ENCODE measurements at regions not wholly inside any gene's neighbourhood (a gene's known extent, or its start where the extent isn't known, plus 50 kb on each side); places are given as distances from the start of the nearest gene placed in this dataset.
"Not testable (repeated sequence)": the region's sequence is repeated elsewhere in the genome, so short reads cannot be mapped to it uniquely, and the experiment has no call there.

GRCh38 chr21:35201799-35202198 is 152.7 kb upstream of the RUNX1 start:
- no peak for DNase-seq (ENCODE audit: low spot score)

DNA sequence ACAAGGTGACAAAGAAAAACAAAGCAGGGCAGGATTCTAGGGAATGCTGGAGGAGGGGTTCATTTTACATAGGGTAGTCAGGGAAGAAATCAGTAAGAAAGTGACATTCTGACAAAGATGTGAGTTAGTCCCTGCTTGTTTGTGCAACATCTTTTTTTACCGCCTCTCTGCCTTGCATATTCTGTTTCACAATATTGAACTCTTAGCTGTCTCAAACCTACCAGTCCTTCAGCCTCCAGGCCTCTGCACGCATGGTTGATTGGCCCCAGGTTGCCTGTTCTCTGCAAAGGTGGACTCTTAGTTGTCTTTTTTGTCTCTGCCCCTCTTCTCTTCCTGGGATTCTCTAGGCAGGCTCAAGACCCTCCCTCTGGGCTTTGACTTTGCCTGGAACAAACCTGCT is 152.2 kb upstream of the RUNX1 start:
- no peak for DNase-seq (ENCODE audit: low spot score)

- no peak for DNase-seq (ENCODE audit: low spot score)
These were observed 150.6 kb upstream of the RUNX1 start for GRCh38 chr21:35199733-35200015.

DNA sequence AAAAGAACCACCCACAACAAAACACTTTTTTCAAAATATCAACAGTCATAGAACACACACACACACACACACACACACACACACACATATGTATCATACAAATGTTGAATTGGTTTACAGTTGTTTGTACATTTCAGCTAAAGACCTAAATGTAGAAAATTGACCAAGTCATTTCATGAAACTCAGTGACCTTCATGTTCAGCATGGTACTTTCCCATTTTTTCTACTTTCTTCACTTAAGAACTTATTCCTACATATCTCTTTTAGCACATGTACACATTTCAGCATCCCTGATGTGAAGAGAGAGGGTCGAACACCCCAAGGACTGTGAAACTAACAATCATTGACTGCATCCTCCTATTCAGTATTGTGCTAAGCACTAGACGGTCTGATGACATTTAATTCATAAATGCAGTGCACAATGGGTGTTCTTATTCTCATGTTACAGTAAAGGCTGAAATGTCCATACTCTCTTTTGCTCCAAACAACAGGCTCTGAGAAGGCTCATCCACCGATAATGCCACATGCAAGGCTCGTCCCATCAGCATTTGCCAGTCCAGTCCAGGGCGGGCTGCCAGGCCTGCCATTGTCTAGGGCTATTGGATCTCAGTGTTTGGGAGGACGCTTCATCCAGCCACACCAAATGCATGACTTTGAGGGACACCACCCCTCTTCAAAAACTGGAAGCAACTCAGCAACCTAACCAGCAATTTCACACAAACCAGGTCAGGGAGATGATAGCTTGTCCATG is 150.1 kb upstream of the RUNX1 start:
- DNase-seq (ENCODE audit: low spot score), result no peak

DNA sequence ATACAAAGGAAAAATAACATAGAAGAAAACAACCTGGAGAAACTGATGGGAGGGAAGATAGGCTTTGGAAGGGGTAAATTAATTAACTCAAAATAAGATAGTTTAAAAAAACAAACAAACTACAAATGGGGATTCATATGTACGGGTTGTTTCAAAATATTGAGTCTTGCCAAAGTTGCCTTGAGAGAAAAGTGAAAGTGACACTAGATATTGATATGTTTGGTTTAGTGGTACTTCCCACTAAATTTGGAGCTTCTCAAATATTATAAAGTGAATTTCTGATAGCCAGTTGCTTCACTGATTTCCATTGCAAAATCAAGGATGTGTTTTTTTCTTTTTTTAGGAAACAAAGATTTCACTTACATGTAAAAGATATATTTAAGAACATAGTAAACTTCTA is 149.5 kb upstream of the RUNX1 start:
- no peak for DNase-seq (ENCODE audit: low spot score)

DNA sequence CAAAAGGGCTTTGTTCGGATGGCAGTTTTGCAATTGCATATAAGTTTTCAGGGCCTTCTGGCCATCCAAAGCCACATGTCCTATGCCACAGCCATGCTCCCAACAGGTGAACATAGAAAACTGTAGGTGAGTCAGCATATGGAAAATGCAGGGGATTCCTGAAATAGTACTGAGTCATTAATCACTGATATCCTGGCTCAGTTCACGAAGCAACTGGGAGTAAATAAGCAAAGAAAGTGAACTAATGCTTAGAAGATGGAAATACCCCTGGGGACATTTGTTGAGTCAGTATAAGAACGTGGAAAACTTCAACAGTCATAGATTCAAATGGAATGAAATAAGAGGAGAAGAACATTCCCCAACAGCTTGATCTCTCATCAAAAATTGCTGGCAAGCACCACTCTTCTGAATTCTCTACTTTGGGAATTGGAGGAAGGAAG is 148.9 kb upstream of the RUNX1 start:
- peak; percentile 76 for DNase-seq (ENCODE audit: low spot score)

GRCh38 chr21:35197191-35197590 is 148.1 kb upstream of the RUNX1 start:
- no peak for DNase-seq (ENCODE audit: low spot score)

DNA sequence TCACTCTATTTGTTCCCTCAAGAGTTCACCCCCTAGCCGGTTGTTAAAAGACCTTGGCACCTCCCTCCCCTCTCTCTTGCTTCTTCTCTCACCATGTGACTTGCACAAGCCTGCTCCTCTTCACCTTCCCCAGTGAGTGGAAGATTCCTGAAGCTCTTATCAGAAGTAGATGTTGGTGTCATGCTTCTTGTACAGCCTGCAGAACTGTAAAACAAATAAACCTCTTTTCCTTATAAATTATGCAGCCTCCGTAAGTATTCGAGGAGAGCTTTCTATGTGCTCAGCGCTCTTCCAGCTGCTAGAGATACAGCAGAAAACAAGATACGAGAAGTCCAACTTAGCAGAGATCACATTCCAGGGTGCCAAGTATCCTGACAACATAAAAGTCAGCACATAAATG is 147.0 kb upstream of the RUNX1 start:
- no peak for DNase-seq (ENCODE audit: low spot score)

GRCh38 chr21:35195232-35195631 is 146.1 kb upstream of the RUNX1 start:
- DNase-seq (ENCODE audit: low spot score), result no peak

- DNase-seq (ENCODE audit: low spot score), result no peak
These were observed 142.7 kb upstream of the RUNX1 start for GRCh38 chr21:35191754-35192153.

- DNase-seq (ENCODE audit: low spot score), result no peak
These were observed 142.0 kb upstream of the RUNX1 start for GRCh38 chr21:35191128-35191527.

DNA sequence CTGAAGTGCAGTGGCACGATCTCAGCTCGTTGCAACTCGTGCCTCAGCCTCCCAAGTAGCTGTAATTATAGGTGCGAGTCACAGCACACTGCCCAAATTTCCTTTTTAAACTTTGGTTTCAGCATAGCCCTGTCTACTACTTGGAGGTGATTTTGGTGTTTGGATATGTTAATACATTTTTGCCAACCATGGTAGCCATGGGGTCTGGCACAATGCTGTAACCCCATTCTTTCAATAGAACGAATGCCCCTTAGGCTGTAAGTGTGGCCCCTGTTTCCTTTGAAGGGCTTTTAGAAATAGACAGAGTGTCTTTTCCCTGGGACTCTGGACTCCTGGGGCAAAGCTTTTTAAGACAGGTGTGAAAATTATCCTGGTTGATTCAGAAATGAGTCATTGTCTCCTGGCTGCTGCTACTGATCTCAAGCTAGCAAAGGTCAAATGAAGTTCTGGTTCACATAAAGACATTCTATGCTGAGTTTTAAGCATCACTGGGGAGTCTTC is 141.1 kb upstream of the RUNX1 start:
- no peak for DNase-seq (ENCODE audit: low spot score)

DNA sequence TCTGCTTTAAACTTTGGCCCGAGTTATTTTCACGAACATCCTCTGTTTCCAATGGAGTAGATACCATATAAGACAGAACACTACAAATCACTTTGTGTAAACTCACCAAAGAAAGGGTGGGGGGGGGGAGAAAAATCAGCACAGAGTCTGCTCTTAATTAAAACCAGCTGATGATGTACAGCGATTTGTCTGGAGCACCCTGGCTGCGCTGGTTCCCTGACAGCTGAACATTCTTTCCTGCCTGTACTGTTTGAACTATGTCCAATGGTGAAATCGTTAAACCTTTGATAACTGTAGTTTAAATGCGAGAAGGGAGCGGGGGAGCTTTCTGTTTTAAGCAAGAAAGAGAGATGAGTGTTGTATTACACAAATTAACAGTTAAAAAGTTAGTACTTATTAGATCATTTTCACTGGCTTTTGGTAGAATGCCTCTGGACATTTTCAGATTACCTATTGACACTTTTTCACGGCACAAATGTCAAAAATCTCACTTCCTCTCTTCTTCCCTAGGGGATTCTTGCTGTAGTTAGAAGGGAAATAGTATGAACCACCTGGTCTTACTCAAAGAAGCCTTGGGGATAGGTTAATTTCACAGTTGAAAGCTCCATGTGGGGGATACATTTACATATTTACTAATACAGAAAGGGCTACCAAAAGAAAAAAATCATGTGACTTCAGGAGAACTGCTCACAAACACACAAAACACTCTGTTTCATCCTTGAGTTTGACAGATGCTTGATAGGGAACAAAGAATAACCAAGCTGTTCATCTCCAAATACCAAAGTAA is 140.2 kb upstream of the RUNX1 start:
- peak; percentile 80 for DNase-seq (ENCODE audit: low spot score)

- DNase-seq (ENCODE audit: low spot score), result not testable (repeated sequence)
These were observed 134.3 kb upstream of the RUNX1 start for GRCh38 chr21:35183389-35183788.

- peak; percentile 53 for DNase-seq (ENCODE audit: low spot score)
These were observed 131.0 kb upstream of the RUNX1 start for GRCh38 chr21:35179990-35180540.

DNA sequence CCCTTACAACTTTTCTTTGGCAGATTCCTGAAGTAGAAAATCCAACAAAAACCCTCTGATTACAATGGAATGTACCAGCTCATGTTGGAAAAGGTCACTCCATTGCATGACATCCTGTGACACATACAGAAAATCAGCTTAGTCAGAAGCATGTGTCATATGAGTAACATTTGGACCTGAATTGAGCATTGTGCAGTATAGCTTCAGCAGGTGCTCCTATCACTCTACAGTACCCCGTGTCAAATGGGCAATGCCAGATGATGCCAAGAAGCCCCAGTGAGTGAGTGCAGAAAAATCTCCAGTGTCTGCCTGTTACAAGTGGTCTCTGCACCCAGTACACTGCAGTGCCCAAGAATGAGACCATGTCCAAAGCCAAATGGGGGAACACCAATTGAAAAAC is 129.7 kb upstream of the RUNX1 start:
- DNase-seq (ENCODE audit: low spot score), result peak; percentile 49

DNA sequence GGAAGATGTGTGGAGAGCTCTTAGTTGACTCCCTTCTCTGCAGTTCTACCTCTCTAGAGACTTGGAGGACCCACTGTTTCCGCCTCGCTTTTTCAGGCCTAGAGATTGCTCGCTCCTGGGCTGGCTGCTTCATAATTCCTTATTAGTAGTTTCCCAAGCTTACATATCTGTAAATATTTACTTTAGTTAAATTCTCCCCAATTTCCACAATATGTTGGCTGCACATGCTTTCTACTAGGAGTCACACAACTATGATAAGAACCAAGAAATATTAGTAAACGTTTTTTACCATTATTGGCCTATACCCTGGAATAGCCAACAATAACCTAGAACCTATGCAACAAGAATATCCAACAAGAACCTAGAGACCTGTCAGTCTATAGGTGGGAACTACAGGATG is 129.0 kb upstream of the RUNX1 start:
- no peak for DNase-seq (ENCODE audit: low spot score)

GRCh38 chr21:35172231-35172630 is 123.1 kb upstream of the RUNX1 start:
- DNase-seq (ENCODE audit: low spot score), result no peak

- DNase-seq (ENCODE audit: low spot score), result no peak
These were observed 122.3 kb upstream of the RUNX1 start for GRCh38 chr21:35171385-35171784.

DNA sequence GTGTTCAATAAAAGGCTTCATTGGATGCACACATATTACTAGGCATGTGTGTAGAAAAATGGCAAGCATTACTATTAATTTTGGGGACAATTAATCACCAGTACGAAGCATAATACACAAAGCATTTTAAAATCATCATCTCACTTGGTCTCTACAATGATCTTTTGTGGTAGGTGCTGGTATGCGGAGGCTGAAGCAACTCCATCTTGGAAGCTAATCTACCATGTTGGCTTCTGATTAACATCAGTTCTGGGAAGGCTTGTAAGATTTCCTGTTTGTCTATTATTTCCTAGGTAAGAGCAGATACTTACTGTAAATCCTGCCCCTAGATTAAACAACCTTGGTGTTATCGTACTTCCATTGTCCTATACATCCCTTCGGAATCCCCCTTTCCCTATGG is 121.7 kb upstream of the RUNX1 start:
- no peak for DNase-seq (ENCODE audit: low spot score)

DNA sequence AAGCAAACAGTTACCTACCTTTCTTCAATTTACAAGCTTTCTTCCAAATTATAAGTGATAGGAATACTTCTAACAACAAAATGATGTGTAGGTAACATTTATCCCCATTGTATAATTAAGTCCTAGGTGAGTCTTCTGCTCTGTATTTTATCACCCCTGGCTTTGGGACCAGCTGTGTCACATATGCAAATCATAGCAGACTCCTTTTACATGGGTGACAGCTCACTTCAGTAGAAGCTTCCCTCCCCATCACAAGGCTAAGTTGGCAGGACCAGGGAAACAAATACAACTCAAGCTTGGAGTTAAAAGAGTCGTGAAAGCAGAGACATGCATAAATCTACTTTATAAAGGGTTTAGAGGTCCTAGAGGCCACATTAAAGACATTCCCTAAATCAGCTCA is 121.1 kb upstream of the RUNX1 start:
- DNase-seq (ENCODE audit: low spot score), result no peak

DNA sequence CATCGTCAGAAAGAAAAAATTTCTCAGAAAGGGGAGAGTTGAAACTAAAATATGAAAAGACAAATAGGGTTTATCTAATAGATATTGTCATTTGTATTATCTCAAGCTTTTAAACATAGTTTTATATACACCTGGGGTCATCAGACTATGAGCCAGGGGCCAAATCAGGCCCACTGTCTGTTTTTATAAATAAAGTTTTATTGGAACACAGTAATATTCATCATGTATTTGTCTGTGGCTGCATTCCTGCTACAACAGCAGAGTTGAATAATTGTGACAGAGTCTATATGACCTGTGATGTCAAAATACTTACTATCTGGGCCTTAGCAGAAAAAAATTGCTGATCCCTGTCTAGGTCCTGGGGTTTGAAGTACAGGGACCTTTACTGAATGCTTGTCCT is 120.5 kb upstream of the RUNX1 start:
- no peak for DNase-seq (ENCODE audit: low spot score)

- no peak for DNase-seq (ENCODE audit: low spot score)
These were observed 119.6 kb upstream of the RUNX1 start for GRCh38 chr21:35168735-35169134.
